ENCODE measurements at regions not wholly inside any gene's neighbourhood (a gene's known extent, or its start where the extent isn't known, plus 50 kb on each side); places are given as distances from the start of the nearest gene placed in this dataset.
"Not testable (repeated sequence)": the region's sequence is repeated elsewhere in the genome, so short reads cannot be mapped to it uniquely, and the experiment has no call there.

DNA sequence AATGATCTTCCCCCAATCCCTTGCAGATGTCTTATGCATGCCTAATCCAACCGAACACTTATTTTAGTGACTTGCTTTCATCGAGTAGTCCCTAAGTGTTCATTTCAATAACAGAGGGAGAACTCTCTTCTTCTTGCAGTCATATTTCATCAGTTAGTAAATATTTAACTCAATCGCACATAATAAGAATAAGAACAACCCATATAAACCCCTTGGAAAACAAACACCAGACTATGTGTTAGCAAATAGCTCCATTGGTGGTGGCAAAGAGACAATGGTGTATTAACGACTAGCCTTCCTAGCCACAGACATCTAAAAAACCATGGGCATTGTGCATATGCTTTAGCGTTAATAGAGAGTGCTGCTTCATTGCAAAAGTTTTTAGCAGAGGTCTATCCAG, 725.8 kb downstream of the BCL11A start:
- no peak for TF ChIP-seq CTCF (conservative IDR thresholded peaks at IDR 0.05; ENCODE audit: low read length)

GRCh38 chr2:59826177-59826576, 727.3 kb downstream of the BCL11A start:
- H3K4me3 ChIP-seq (ENCODE audit: low read length) = no peak overlapping the region
- TF ChIP-seq CTCF (conservative IDR thresholded peaks at IDR 0.05; ENCODE audit: low read length) = no peak
- no peak for DNase-seq (ENCODE audit: low read depth)

More for the DNA sequence above, 725.8 kb downstream of the BCL11A start:
- no peak for DNase-seq (ENCODE audit: low read depth)
- no peak overlapping the region for H3K4me3 ChIP-seq (ENCODE audit: low read length)

DNA sequence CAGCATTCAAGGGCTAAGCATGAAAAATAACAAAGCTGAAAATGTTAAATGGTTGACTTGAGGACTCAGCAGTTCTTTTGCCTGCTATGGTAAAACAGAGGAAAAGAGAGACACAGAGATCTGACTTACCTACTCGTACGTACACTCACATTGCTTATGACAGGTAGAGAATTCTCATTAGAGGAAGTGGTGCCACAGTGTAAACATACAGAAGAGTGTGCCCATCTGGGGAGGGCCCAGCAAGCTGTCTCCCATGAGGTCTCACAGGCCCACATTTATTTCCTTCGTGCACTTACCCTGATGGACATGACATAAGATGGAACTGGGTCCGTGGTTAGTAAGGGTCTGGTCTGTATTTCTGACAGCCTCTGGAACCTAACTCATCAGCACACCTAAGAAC, 729.1 kb downstream of the BCL11A start:
- DNase-seq (ENCODE audit: low read depth) = no peak
- no peak overlapping the region for H3K4me3 ChIP-seq (ENCODE audit: low read length)
- no peak for TF ChIP-seq CTCF (conservative IDR thresholded peaks at IDR 0.05; ENCODE audit: low read length)

DNA sequence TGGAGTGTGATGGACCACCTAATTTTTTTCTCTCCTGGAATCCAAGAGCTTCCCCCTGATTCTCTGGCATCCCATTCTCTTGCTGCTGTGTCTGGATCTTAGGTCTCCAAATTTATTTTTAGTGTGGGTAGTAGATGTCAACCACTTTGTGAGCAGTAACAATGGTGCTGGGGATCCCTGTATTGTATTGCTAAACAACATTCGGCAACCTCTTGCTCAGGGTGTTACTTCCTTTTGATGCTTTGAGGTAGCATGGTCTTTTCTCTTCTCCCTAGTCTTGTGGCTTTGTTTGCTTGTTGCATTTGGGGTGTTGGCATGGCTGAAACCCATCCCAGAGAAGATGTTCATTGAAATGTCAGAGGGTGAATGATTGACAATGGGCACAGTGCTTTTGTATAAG, 737.4 kb downstream of the BCL11A start:
- TF ChIP-seq CTCF (conservative IDR thresholded peaks at IDR 0.05; ENCODE audit: low read length) = no peak
- DNase-seq (ENCODE audit: low read depth) = no peak
- H3K4me3 ChIP-seq (ENCODE audit: low read length) = no peak overlapping the region

DNA sequence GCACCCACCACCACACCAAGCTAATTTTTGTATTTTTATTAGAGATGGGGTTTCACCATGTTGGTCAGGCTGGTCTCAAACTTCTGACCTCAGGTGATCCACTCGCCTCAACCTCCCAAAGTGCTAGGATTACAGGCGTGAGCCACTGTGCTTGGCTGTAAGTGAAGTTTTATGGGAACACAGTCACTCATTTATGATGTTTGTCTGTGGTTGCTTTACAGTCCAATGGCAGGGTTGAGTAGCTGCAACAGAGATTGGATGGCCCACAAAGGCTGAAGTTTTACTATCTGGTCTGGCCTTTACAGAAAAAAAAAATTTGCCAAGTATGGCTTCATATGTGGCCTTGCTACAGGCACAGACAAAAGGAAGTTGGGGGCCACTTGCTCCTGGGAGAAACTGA, 743.2 kb downstream of the BCL11A start:
- H3K4me3 ChIP-seq (ENCODE audit: low read length); DNase-seq (ENCODE audit: low read depth): not testable (repeated sequence)

- DNase-seq (ENCODE audit: low read depth) = no peak
- H3K4me3 ChIP-seq (ENCODE audit: low read length) = no peak overlapping the region
- TF ChIP-seq CTCF (conservative IDR thresholded peaks at IDR 0.05; ENCODE audit: low read length) = no peak
Observed at GRCh38 chr2:59806486-59806885, 747.0 kb downstream of the BCL11A start.

- no peak overlapping the region for H3K4me3 ChIP-seq (ENCODE audit: low read length)
- no peak for DNase-seq (ENCODE audit: low read depth)
- TF ChIP-seq CTCF (conservative IDR thresholded peaks at IDR 0.05; ENCODE audit: low read length) = no peak
Observed at GRCh38 chr2:59804732-59805131, 748.7 kb downstream of the BCL11A start.

GRCh38 chr2:59803586-59803985, 749.9 kb downstream of the BCL11A start:
- no peak for DNase-seq (ENCODE audit: low read depth)
- no peak overlapping the region for H3K4me3 ChIP-seq (ENCODE audit: low read length)
- no peak for TF ChIP-seq CTCF (conservative IDR thresholded peaks at IDR 0.05; ENCODE audit: low read length)
